DOHH2 (cell line): ENCODE measurements at regions not wholly inside any gene's neighbourhood (a gene's known extent, or its start where the extent isn't known, plus 50 kb on each side); places are given as distances from the start of the nearest gene placed in this dataset.

Source experiments
- H3F3A ChIP-seq: fragments of 200-600 bp; sonication (generic), shearing (Covaris generic); 2 replicates; pipeline ENCODE4 v1.6.0; 2016; ENCODE audit warnings: antibody characterized with exemption, mild to moderate bottlenecking; ENCODE audit not compliant: control insufficient read depth, insufficient read depth
- H3K27ac ChIP-seq: fragments of 200-600 bp; sonication (generic); 2 replicates; pipeline ENCODE4 v1.5.1; 2014; ENCODE audit warnings: low read depth, mild to moderate bottlenecking, low read length, moderate library complexity
- H3K27me3 ChIP-seq: fragments of 200-600 bp; sonication (generic); 2 replicates; pipeline ENCODE4 v1.6.1; 2014; ENCODE audit warnings: mild to moderate bottlenecking, low read length, mixed read lengths; ENCODE audit not compliant: control insufficient read depth
- H3K36me3 ChIP-seq: fragments of 200-600 bp; sonication (generic); 2 replicates; pipeline ENCODE4 v1.6.1; 2014; ENCODE audit warnings: mild to moderate bottlenecking, low read length, moderate library complexity, mixed read lengths; ENCODE audit not compliant: control insufficient read depth
- H3K4me1 ChIP-seq: fragments of 200-600 bp; sonication (generic); 2 replicates; pipeline ENCODE4 v1.6.1; 2014; ENCODE audit warnings: mild to moderate bottlenecking, low read length, mixed read lengths; ENCODE audit not compliant: control insufficient read depth
- H3K4me2 ChIP-seq: fragments of 200-600 bp; sonication (generic); 2 replicates; pipeline ENCODE4 v1.6.0; 2014; ENCODE audit warnings: mild to moderate bottlenecking, low read length, moderate library complexity
- H3K4me3 ChIP-seq: fragments of 200-600 bp; sonication (generic); 2 replicates; pipeline ENCODE4 v1.5.1; 2014; ENCODE audit warnings: mild to moderate bottlenecking, low read length, mixed read lengths
- H3K79me2 ChIP-seq: fragments of 200-600 bp; sonication (generic); 2 replicates; pipeline ENCODE4 v1.6.1; 2014; ENCODE audit warnings: mild to moderate bottlenecking, low read length, mixed read lengths; ENCODE audit not compliant: control insufficient read depth
- H3K9me2 ChIP-seq: fragments of 200-600 bp; sonication (generic); replicated peaks from 2 replicates; pipeline ENCODE4 v1.6.1; 2014; ENCODE audit warnings: mild to moderate bottlenecking, low read length, mixed read lengths; ENCODE audit not compliant: control insufficient read depth
- H3K9me3 ChIP-seq: fragments of 200-600 bp; sonication (generic); 2 replicates; pipeline ENCODE4 v1.6.1; 2014; ENCODE audit warnings: antibody characterized with exemption, low read length, mixed read lengths; ENCODE audit not compliant: control insufficient read depth, insufficient read depth
- H4K20me1 ChIP-seq: fragments of 200-600 bp; sonication (generic); 2 replicates; pipeline ENCODE4 v1.6.0; 2014; ENCODE audit warnings: low read depth, mild to moderate bottlenecking, antibody characterized with exemption, low read length, moderate library complexity; ENCODE audit not compliant: control insufficient read depth, insufficient read depth
- CTCF ChIP-seq: fragments of 200-600 bp; sonication (generic); IDR thresholded peaks from one replicate; pipeline ENCODE4 v1.5.1; 2014; ENCODE audit warnings: antibody characterized with exemption, mild to moderate bottlenecking, low read depth, low read length; ENCODE audit not compliant: poor library complexity, severe bottlenecking
- EZH2phosphoT487 ChIP-seq: fragments of 200-600 bp; sonication (generic); IDR thresholded peaks from 2 replicates; pipeline ENCODE4 v1.6.1; 2017; ENCODE audit warnings: borderline replicate concordance, mild to moderate bottlenecking, antibody characterized with exemption, low read length, moderate library complexity, mixed read lengths

- no peaks in the 10 kb centered on the region for H3K9me3 ChIP-seq
- no peaks in the 10 kb centered on the region for H3K9me2 ChIP-seq
- no peak overlapping the region for H3K4me3 ChIP-seq
- H3F3A ChIP-seq: no peaks in the 10 kb centered on the region
- no peaks in the 10 kb centered on the region for H3K36me3 ChIP-seq
- no peaks in the 10 kb centered on the region for H3K27me3 ChIP-seq
- H3K4me2 ChIP-seq: no peak overlapping the region
- H3K4me1 ChIP-seq: no peaks in the 10 kb centered on the region
- TF ChIP-seq CTCF: no peak
- no peaks in the 10 kb centered on the region for H4K20me1 ChIP-seq
- H3K79me2 ChIP-seq: no peaks in the 10 kb centered on the region
- no peak overlapping the region for H3K27ac ChIP-seq
Measured at GRCh38 chr5:85591311-85591710, 1026.4 kb upstream of the COX7C start.

- TF ChIP-seq CTCF: no peak
- H3K9me3 ChIP-seq: no peaks in the 10 kb centered on the region
- no peak overlapping the region for H3K4me2 ChIP-seq
- H3K9me2 ChIP-seq: no peaks in the 10 kb centered on the region
- no peaks in the 10 kb centered on the region for H3K79me2 ChIP-seq
- H3K4me1 ChIP-seq: no peaks in the 10 kb centered on the region
- H3K4me3 ChIP-seq: no peak overlapping the region
- H4K20me1 ChIP-seq: no peaks in the 10 kb centered on the region
- no peaks in the 10 kb centered on the region for H3K36me3 ChIP-seq
- H3K27me3 ChIP-seq: no peaks in the 10 kb centered on the region
- no peaks in the 10 kb centered on the region for H3F3A ChIP-seq
- H3K27ac ChIP-seq: no peak overlapping the region
Measured at GRCh38 chr5:85602843-85603242, 1014.9 kb upstream of the COX7C start.

- Histone ChIP-seq H3K9me3 (no peaks in the 10 kb centered on the region), H3K79me2 (no peaks in the 10 kb centered on the region), H3K4me1 (no peaks in the 10 kb centered on the region), H3K36me3 (no peaks in the 10 kb centered on the region), H4K20me1 (no peaks in the 10 kb centered on the region), H3F3A (no peaks in the 10 kb centered on the region), H3K27me3 (no peaks in the 10 kb centered on the region), H3K27ac (no peak overlapping the region), H3K9me2 (no peaks in the 10 kb centered on the region), H3K4me3 (no peak overlapping the region), H3K4me2 (no peak overlapping the region)
- TF ChIP-seq EZH2phosphoT487 (no peak), CTCF (no peak)
Measured at GRCh38 chr5:85604378-85604777, 1013.4 kb upstream of the COX7C start.

- TF ChIP-seq CTCF (no peak), EZH2phosphoT487 (no peak)
- H3K9me2 ChIP-seq: no peaks in the 10 kb centered on the region
- no peaks in the 10 kb centered on the region for H3K27me3 ChIP-seq
- H4K20me1 ChIP-seq: no peaks in the 10 kb centered on the region
- no peak overlapping the region for H3K27ac ChIP-seq
- no peaks in the 10 kb centered on the region for H3F3A ChIP-seq
- H3K36me3 ChIP-seq: no peaks in the 10 kb centered on the region
- H3K4me2 ChIP-seq: no peak overlapping the region
- no peaks in the 10 kb centered on the region for H3K9me3 ChIP-seq
- no peaks in the 10 kb centered on the region for H3K4me1 ChIP-seq
- H3K79me2 ChIP-seq: no peaks in the 10 kb centered on the region
- H3K4me3 ChIP-seq: no peak overlapping the region
Measured at GRCh38 chr5:85604786-85605185, 1013.0 kb upstream of the COX7C start.
